ENCODE measurements at regions not wholly inside any gene's neighbourhood (a gene's known extent, or its start where the extent isn't known, plus 50 kb on each side); places are given as distances from the start of the nearest gene placed in this dataset.

- no peaks in the 10 kb centered on the region for H3K23me2 ChIP-seq (ENCODE audit: insufficient read length, low read depth, low read length, poor library complexity, severe bottlenecking)
- TF ChIP-seq CTCF (conservative IDR thresholded peaks at IDR 0.05) = no peak
- no peak overlapping the region for H4K8ac ChIP-seq (replicated peaks; ENCODE audit: insufficient read length, low read depth, low read length)
- no peak overlapping the region for H2BK5ac ChIP-seq (ENCODE audit: insufficient read length, low read length)
- H3K27ac ChIP-seq (ENCODE audit: insufficient read length, low read depth, low read length) = no peak overlapping the region
- no peak overlapping the region for H3K56ac ChIP-seq (ENCODE audit: insufficient read length, low read depth, low read length)
- no peak overlapping the region for H3K4me2 ChIP-seq (ENCODE audit: insufficient read depth, insufficient read length, low read length)
- no peak for DNase-seq
- H3K4ac ChIP-seq (ENCODE audit: low read depth, low read length) = no peak overlapping the region
- no peaks in the 10 kb centered on the region for H3K79me1 ChIP-seq (ENCODE audit: insufficient read depth, low read depth, low read length, poor library complexity, severe bottlenecking)
- H4K5ac ChIP-seq (ENCODE audit: insufficient read length, low read depth, low read length) = no peak overlapping the region
- H3K23ac ChIP-seq (ENCODE audit: insufficient read length, low read depth, low read length) = no peak overlapping the region
- no peak overlapping the region for H2BK20ac ChIP-seq (ENCODE audit: low read depth, low read length, poor library complexity, severe bottlenecking)
- no peak overlapping the region for H3K27ac Mint-ChIP-seq
- no peaks in the 10 kb centered on the region for H3K4me1 ChIP-seq (ENCODE audit: insufficient read depth, low read length)
- no peaks in the 10 kb centered on the region for H3K9me3 ChIP-seq (ENCODE audit: control insufficient read depth, low read depth, low read length)
- H3K36me3 Mint-ChIP-seq (ENCODE audit: insufficient read depth in 1 of 3, low read depth in 3 of 3) = no peaks in the 10 kb centered on the region
- no peak overlapping the region for H4K91ac ChIP-seq (ENCODE audit: insufficient read length, low read depth, low read length)
- no peaks in the 10 kb centered on the region for H4K20me1 ChIP-seq (ENCODE audit: control insufficient read depth, insufficient read depth, insufficient read length)
- no peaks in the 10 kb centered on the region for H3K27me3 ChIP-seq (ENCODE audit: insufficient read depth, low read length)
- no peak overlapping the region for H3K9ac ChIP-seq (ENCODE audit: extremely low read depth, insufficient read length, low read length)
- H3K18ac ChIP-seq (ENCODE audit: insufficient read length, low read depth, low read length) = no peak overlapping the region
- H3K27me3 Mint-ChIP-seq (ENCODE audit: low read depth) = no peaks in the 10 kb centered on the region
- H2AK5ac ChIP-seq (ENCODE audit: insufficient read length, low read length) = no peak overlapping the region
- H3K9me3 Mint-ChIP-seq = no peaks in the 10 kb centered on the region
- H3K4me1 Mint-ChIP-seq = no peaks in the 10 kb centered on the region
- H3T11ph ChIP-seq (ENCODE audit: low read length) = no peak overlapping the region
- no peak overlapping the region for H2BK12ac ChIP-seq (ENCODE audit: insufficient read length, low read depth, low read length)
- H3K14ac ChIP-seq (ENCODE audit: insufficient read depth, low read length) = no peak overlapping the region
- H2BK15ac ChIP-seq (ENCODE audit: low read depth, low read length) = no peak overlapping the region
- H2AFZ ChIP-seq (ENCODE audit: low read length) = no peak overlapping the region
- H3K79me2 ChIP-seq (ENCODE audit: insufficient read depth, low read length) = no peaks in the 10 kb centered on the region
- H3K4me3 Mint-ChIP-seq = no peak overlapping the region
- no peak overlapping the region for H2BK120ac ChIP-seq (ENCODE audit: low read depth, low read length, poor library complexity, severe bottlenecking)
Observed at GRCh38 chr2:145356056-145356455, 836.1 kb upstream of the ZEB2 start.
